ENCODE measurements at regions not wholly inside any gene's neighbourhood (a gene's known extent, or its start where the extent isn't known, plus 50 kb on each side); places are given as distances from the start of the nearest gene placed in this dataset.
"Not testable (repeated sequence)": the region's sequence is repeated elsewhere in the genome, so short reads cannot be mapped to it uniquely, and the experiment has no call there.

- ATAC-seq (no peak), DNase-seq (ENCODE audit: low spot score in 2 of 2) (no peak)
- no peaks in the 10 kb centered on the region for H3K36me3 Mint-ChIP-seq
- no peak overlapping the region for H3K4me3 Mint-ChIP-seq
- peaks cover 9% of the 10 kb centered on the region for H3K9me3 Mint-ChIP-seq
- H3K27ac Mint-ChIP-seq: no peak overlapping the region
- no peaks in the 10 kb centered on the region for H3K4me1 Mint-ChIP-seq
Observed at GRCh38 chr4:160675550-160675949, 1488.2 kb downstream of the FSTL5 start.

DNA sequence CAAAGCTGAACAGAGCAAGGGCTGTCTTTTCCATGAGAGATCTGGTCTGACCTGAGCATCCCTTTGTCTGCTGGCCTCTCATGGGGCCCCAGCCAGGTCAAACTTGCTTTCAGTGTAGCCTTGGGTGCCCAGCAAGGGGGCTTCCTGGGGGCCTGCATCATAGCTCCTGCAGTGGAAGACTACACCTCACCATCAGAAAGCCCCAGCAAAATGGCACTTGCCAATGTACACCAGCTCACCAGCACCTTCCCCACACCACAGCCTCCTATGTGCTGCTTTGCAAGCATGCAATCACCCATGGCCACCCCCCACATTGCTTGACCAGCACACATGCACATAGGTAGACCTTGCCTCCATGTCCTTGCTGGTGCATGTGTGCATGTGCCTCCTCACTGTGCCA is 1478.1 kb downstream of the FSTL5 start:
- no peak overlapping the region for H3K27ac Mint-ChIP-seq
- peaks cover 12% of the 10 kb centered on the region for H3K9me3 Mint-ChIP-seq
- DNase-seq (ENCODE audit: low spot score in 2 of 2): no peak
- H3K4me1 Mint-ChIP-seq: no peaks in the 10 kb centered on the region
- no peak for ATAC-seq
- H3K36me3 Mint-ChIP-seq: no peaks in the 10 kb centered on the region
- no peak overlapping the region for H3K4me3 Mint-ChIP-seq

GRCh38 chr4:160701671-160702070 is 1462.1 kb downstream of the FSTL5 start:
- Mint-ChIP-seq H3K27ac (no peak overlapping the region), H3K9me3 (peaks cover 31% of the 10 kb centered on the region), H3K4me1 (no peaks in the 10 kb centered on the region), H3K36me3 (no peaks in the 10 kb centered on the region), H3K4me3 (no peak overlapping the region)
- no peak for ATAC-seq
- no peak for DNase-seq (ENCODE audit: low spot score in 2 of 2)

DNA sequence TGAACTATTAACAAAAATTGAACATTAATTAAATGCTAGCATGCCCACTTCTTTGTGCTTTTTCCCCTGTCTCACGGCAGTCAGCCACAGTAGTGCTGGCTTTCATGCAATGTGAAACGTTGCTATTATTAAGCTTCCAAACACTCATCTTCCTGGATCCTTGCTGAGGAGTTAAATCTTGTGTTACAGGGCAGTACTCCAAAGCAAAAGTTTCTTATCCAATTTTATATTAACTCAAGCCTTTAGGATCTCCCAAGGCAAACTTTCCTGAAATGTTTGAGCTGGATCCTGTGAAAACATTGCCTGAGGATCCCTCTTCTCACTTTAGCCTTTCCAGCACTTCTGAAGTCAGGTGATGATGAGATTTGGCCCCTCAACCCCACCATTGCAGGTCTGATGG is 1454.8 kb downstream of the FSTL5 start:
- no peak overlapping the region for H3K4me3 Mint-ChIP-seq
- no peak for ATAC-seq
- H3K4me1 Mint-ChIP-seq: no peaks in the 10 kb centered on the region
- no peaks in the 10 kb centered on the region for H3K36me3 Mint-ChIP-seq
- H3K9me3 Mint-ChIP-seq: peaks cover 10% of the 10 kb centered on the region
- no peak for DNase-seq (ENCODE audit: low spot score in 2 of 2)
- no peak overlapping the region for H3K27ac Mint-ChIP-seq

DNA sequence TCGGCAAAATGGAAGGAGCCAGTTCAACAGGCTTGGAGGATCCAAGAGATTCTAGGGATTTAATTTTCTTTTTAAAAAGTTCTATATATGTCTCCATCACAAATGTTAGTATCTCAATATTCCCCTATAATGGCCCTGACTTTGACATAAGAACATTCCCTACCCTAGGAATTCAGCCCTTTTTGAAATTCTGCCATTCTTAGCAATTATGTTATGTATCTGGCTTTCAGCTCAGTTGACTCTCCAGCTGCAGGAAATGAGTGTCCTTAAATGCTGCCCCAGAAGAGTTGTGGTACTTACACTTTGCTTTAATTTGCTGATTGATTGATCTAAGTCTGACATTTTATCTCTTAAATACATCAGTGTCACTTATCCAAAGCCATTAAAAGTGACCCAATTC is 1454.3 kb downstream of the FSTL5 start:
- Mint-ChIP-seq H3K4me3 (no peak overlapping the region), H3K27ac (no peak overlapping the region), H3K36me3 (no peaks in the 10 kb centered on the region), H3K9me3 (peaks cover 10% of the 10 kb centered on the region), H3K4me1 (no peaks in the 10 kb centered on the region)
- ATAC-seq (no peak), DNase-seq (ENCODE audit: low spot score in 2 of 2) (no peak)

DNA sequence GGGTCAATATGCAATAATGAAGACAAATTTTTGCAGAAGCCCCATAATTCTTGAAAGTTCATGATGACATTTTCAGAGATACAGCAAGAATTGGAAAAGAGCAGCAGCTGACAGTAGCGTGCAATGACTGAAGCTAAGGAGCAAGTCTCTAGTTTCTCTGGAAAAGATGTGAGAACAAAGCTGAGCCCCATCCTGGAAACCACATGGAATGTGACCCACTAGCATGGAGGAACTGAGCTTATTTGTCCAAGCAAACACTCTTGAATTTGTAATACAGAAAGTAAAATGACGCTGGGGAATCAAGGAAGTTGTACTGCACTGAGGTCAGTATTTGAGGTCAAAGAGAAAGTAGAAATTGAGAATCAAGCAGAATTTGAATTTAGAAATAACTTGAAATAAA is 1447.2 kb downstream of the FSTL5 start:
- DNase-seq (ENCODE audit: low spot score in 2 of 2) (no peak), ATAC-seq (no peak)
- Mint-ChIP-seq H3K27ac (no peak overlapping the region), H3K4me1 (no peaks in the 10 kb centered on the region), H3K36me3 (no peaks in the 10 kb centered on the region), H3K4me3 (no peak overlapping the region), H3K9me3 (peaks cover 8% of the 10 kb centered on the region)

DNA sequence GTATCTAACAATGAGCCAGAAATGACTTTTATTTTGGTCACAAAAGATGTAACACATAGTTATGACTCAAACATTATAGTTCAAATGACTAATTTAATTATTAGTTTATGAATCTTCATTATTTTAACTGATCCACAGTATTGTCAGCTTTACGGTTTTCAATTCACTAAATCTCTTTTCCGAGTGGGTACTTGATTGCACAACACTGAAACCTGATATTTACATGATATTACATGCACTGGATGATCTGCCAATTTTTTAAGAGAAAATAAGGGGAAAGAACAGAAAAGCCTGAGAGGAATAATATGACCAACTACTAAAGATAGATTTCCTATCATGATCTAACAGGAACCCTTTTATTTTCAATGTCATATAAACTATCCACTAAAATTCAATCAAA is 1446.0 kb downstream of the FSTL5 start:
- no peaks in the 10 kb centered on the region for H3K36me3 Mint-ChIP-seq
- no peak overlapping the region for H3K4me3 Mint-ChIP-seq
- H3K9me3 Mint-ChIP-seq: peaks cover 13% of the 10 kb centered on the region
- DNase-seq (ENCODE audit: low spot score in 2 of 2): no peak
- no peaks in the 10 kb centered on the region for H3K4me1 Mint-ChIP-seq
- no peak for ATAC-seq
- no peak overlapping the region for H3K27ac Mint-ChIP-seq

- ATAC-seq (no peak), DNase-seq (ENCODE audit: low spot score in 2 of 2) (no peak)
- Mint-ChIP-seq H3K36me3 (no peaks in the 10 kb centered on the region), H3K9me3 (peaks cover 21% of the 10 kb centered on the region), H3K4me3 (no peak overlapping the region), H3K4me1 (no peaks in the 10 kb centered on the region), H3K27ac (no peak overlapping the region)
Observed at GRCh38 chr4:160724063-160724462, 1439.7 kb downstream of the FSTL5 start.

DNA sequence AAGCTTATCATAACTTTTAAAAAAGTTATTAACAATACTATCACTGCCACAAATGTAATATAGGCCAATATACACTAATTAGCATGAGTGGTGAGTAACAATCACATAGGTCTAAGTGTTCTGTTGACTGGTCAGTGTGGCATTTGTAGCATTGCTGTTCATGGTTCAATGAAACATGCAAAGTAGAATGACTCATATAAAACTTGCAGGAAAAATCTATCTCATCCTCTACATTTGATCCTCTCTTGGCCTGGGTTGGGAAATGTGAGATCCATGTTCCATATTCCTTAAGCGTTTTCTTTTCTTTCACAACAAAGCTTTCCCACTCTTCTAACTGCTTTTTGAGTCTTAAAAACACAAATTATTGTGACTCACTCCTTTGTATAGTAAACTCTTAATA is 1418.7 kb downstream of the FSTL5 start:
- H3K27ac Mint-ChIP-seq: no peak overlapping the region
- H3K4me1 Mint-ChIP-seq: no peaks in the 10 kb centered on the region
- ATAC-seq: no peak
- no peak for DNase-seq (ENCODE audit: low spot score in 2 of 2)
- H3K36me3 Mint-ChIP-seq: no peaks in the 10 kb centered on the region
- H3K9me3 Mint-ChIP-seq: peaks cover 30% of the 10 kb centered on the region
- H3K4me3 Mint-ChIP-seq: no peak overlapping the region

DNA sequence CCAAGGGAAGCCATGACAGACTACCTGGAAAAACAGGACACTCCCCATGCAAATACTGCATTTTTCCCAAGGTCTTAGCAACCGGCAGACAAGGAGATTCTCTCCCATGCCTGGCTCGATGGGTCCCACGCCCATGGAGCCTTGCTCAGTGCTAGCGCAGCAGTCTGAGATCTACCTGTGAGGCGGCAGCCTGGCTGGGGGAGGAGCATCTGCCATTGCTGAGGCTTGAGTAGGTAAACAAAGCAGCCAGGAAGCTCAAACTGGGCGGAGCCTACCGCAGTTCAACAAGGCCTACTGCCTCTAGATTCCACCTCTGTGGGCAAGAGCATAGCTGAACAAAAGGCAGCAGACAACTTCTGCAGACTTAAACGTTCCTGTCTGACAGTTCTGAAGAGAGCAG is 1417.2 kb downstream of the FSTL5 start:
- not testable (repeated sequence) for ATAC-seq; DNase-seq (ENCODE audit: low spot score in 2 of 2); H3K4me1 Mint-ChIP-seq; H3K36me3 Mint-ChIP-seq; H3K4me3 Mint-ChIP-seq; H3K27ac Mint-ChIP-seq
- peaks cover 24% of the 10 kb centered on the region for H3K9me3 Mint-ChIP-seq

DNA sequence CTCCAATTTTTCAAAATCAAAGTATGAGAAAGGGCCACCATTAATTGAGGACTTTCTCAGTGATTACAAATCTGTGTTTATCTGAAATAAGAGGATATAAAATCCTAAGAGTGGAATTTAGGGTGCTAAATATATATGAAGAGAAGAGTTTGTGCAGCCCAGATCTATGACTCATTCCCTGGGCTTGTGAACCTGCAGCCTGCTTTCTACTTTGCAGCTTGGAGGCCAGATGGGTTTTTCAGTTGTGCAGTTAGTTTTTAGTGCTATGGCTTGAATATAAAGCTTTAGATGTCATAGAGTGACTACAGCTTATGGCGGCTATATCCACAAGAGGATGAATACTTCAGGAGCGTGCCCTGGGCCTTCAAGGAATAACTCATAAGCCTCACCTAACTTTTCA is 1391.1 kb downstream of the FSTL5 start:
- DNase-seq (ENCODE audit: low spot score in 2 of 2) (no peak), ATAC-seq (no peak)
- H3K36me3 Mint-ChIP-seq: no peaks in the 10 kb centered on the region
- no peak overlapping the region for H3K27ac Mint-ChIP-seq
- H3K4me3 Mint-ChIP-seq: no peak overlapping the region
- no peaks in the 10 kb centered on the region for H3K4me1 Mint-ChIP-seq
- peaks cover 2% of the 10 kb centered on the region for H3K9me3 Mint-ChIP-seq

- DNase-seq (ENCODE audit: low spot score in 2 of 2): no peak
- no peak overlapping the region for H3K27ac Mint-ChIP-seq
- no peak for ATAC-seq
- H3K36me3 Mint-ChIP-seq: no peaks in the 10 kb centered on the region
- H3K9me3 Mint-ChIP-seq: peaks cover 28% of the 10 kb centered on the region
- no peaks in the 10 kb centered on the region for H3K4me1 Mint-ChIP-seq
- no peak overlapping the region for H3K4me3 Mint-ChIP-seq
Observed at GRCh38 chr4:160795216-160795615, 1368.6 kb downstream of the FSTL5 start.

DNA sequence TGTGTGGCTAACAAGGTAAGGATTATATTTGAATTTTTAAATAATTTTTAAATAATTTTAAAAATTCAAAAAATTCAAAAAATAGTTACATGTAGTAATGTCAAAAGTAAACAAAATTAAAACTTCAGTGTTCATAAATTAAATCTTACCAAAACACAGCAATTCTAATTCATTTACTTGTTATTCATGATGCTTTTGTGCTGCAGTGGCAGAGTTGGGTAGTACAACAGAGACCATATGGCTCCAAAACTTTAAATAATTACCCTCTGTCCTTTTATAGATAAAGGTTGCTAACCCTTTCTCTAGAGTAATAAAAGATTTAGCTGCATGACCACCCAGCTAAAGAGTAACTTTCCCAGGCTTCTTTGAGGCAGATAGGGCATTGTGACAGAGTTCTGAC is 1355.6 kb downstream of the FSTL5 start:
- Mint-ChIP-seq H3K27ac (no peak overlapping the region), H3K4me1 (no peaks in the 10 kb centered on the region), H3K9me3 (peaks cover 15% of the 10 kb centered on the region), H3K36me3 (no peaks in the 10 kb centered on the region), H3K4me3 (no peak overlapping the region)
- no peak for DNase-seq (ENCODE audit: low spot score in 2 of 2)
- no peak for ATAC-seq

GRCh38 chr4:160809576-160809975 is 1354.2 kb downstream of the FSTL5 start:
- ATAC-seq (no peak), DNase-seq (ENCODE audit: low spot score in 2 of 2) (no peak)
- no peaks in the 10 kb centered on the region for H3K36me3 Mint-ChIP-seq
- H3K27ac Mint-ChIP-seq: no peak overlapping the region
- H3K4me1 Mint-ChIP-seq: no peaks in the 10 kb centered on the region
- H3K9me3 Mint-ChIP-seq: peaks cover 19% of the 10 kb centered on the region
- H3K4me3 Mint-ChIP-seq: no peak overlapping the region

- Mint-ChIP-seq H3K27ac (no peak overlapping the region), H3K4me1 (no peaks in the 10 kb centered on the region), H3K36me3 (no peaks in the 10 kb centered on the region), H3K9me3 (peaks cover 24% of the 10 kb centered on the region), H3K4me3 (no peak overlapping the region)
- ATAC-seq (no peak), DNase-seq (ENCODE audit: low spot score in 2 of 2) (no peak)
Observed at GRCh38 chr4:160810424-160810823, 1353.4 kb downstream of the FSTL5 start.

- DNase-seq (ENCODE audit: low spot score in 2 of 2): no peak
- no peak overlapping the region for H3K27ac Mint-ChIP-seq
- H3K4me1 Mint-ChIP-seq: no peaks in the 10 kb centered on the region
- peaks cover 24% of the 10 kb centered on the region for H3K9me3 Mint-ChIP-seq
- H3K36me3 Mint-ChIP-seq: no peaks in the 10 kb centered on the region
- no peak overlapping the region for H3K4me3 Mint-ChIP-seq
- no peak for ATAC-seq
Observed at GRCh38 chr4:160810941-160811340, 1352.9 kb downstream of the FSTL5 start.

DNA sequence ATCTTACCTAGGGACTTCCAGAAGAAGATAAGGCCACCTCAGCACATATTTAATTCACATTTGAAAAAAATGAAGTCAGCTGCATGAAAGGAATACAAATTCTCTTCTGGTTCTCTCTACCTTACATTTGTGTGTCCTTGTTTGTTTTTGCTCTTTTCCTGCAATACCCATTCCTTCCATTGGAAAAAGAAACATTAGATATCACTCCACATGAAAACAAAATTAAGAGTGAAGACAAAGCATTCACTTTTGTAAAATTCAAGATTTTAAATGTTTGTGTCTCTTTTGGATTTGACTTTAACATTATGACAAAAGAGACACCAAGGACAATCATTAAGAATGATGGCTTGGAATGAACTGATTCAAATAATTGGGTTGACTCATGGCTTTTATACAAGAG is 1351.8 kb downstream of the FSTL5 start:
- no peak for DNase-seq (ENCODE audit: low spot score in 2 of 2)
- Mint-ChIP-seq H3K4me1 (no peaks in the 10 kb centered on the region), H3K27ac (no peak overlapping the region), H3K4me3 (no peak overlapping the region), H3K9me3 (peaks cover 24% of the 10 kb centered on the region), H3K36me3 (no peaks in the 10 kb centered on the region)
- ATAC-seq: no peak
